ENCODE measurements at regions not wholly inside any gene's neighbourhood (a gene's known extent, or its start where the extent isn't known, plus 50 kb on each side); places are given as distances from the start of the nearest gene placed in this dataset.

GRCh38 chr12:97387844-97388243, 74.8 kb upstream of the RMST start:
- DNase-seq (ENCODE audit: low read depth) = no peak
- H3K4me3 ChIP-seq (ENCODE audit: low read depth, low read length) = no peak overlapping the region
- no peak for TF ChIP-seq CTCF (conservative IDR thresholded peaks at IDR 0.05; ENCODE audit: low read depth, low read length)

- no peak for DNase-seq (ENCODE audit: low read depth)
- TF ChIP-seq CTCF (conservative IDR thresholded peaks at IDR 0.05; ENCODE audit: low read depth, low read length) = no peak
Observed at GRCh38 chr12:97394657-97395056, 67.9 kb upstream of the RMST start.

GRCh38 chr12:97397008-97397407, 65.6 kb upstream of the RMST start:
- TF ChIP-seq CTCF (conservative IDR thresholded peaks at IDR 0.05; ENCODE audit: low read depth, low read length) = no peak
- DNase-seq (ENCODE audit: low read depth) = no peak
- H3K4me3 ChIP-seq (ENCODE audit: low read depth, low read length) = no peak overlapping the region

More at GRCh38 chr12:97394657-97395056, 67.9 kb upstream of the RMST start:
- H3K4me3 ChIP-seq (ENCODE audit: low read depth, low read length) = no peak overlapping the region

GRCh38 chr12:97398704-97399103, 63.9 kb upstream of the RMST start:
- TF ChIP-seq CTCF (conservative IDR thresholded peaks at IDR 0.05; ENCODE audit: low read depth, low read length) = no peak
- no peak for DNase-seq (ENCODE audit: low read depth)
- H3K4me3 ChIP-seq (ENCODE audit: low read depth, low read length) = no peak overlapping the region

- TF ChIP-seq CTCF (conservative IDR thresholded peaks at IDR 0.05; ENCODE audit: low read depth, low read length) = no peak
- H3K4me3 ChIP-seq (ENCODE audit: low read depth, low read length) = no peak overlapping the region
- DNase-seq (ENCODE audit: low read depth) = no peak
Observed at GRCh38 chr12:97404093-97404492, 58.5 kb upstream of the RMST start.

- peak; percentile 20 for DNase-seq (ENCODE audit: low read depth)
- H3K4me3 ChIP-seq (ENCODE audit: low read depth, low read length) = no peak overlapping the region
- peak; percentile 55 for TF ChIP-seq CTCF (conservative IDR thresholded peaks at IDR 0.05; ENCODE audit: low read depth, low read length)
Observed at GRCh38 chr12:97404543-97404942, 58.1 kb upstream of the RMST start.

- no peak overlapping the region for H3K4me3 ChIP-seq (ENCODE audit: low read depth, low read length)
- no peak for TF ChIP-seq CTCF (conservative IDR thresholded peaks at IDR 0.05; ENCODE audit: low read depth, low read length)
Observed at GRCh38 chr12:97408363-97408762, 54.2 kb upstream of the RMST start.

More at GRCh38 chr12:97408363-97408762, 54.2 kb upstream of the RMST start:
- DNase-seq (ENCODE audit: low read depth) = no peak

Measured in choroid plexus epithelial cell (primary cell).